MM.1S (cell line): ENCODE measurements at regions not wholly inside any gene's neighbourhood (a gene's known extent, or its start where the extent isn't known, plus 50 kb on each side); places are given as distances from the start of the nearest gene placed in this dataset.

ENCODE experiments used
- CTCF ChIP-seq: fragments of 300-600 bp; sonication (generic); IDR thresholded peaks from 2 replicates; pipeline ENCODE4 v1.5.1; 2016; ENCODE audit warnings: antibody characterized with exemption, low read length, mixed read lengths
- EZH2 ChIP-seq: fragments of 300-600 bp; sonication (generic); optimal IDR thresholded peaks from 2 replicates; pipeline ENCODE3; 2017; ENCODE audit warnings: low read depth, mild to moderate bottlenecking, antibody characterized with exemption, low read length, mixed read lengths
- EZH2phosphoT487 ChIP-seq: fragments of 300-600 bp; sonication (generic); IDR thresholded peaks from 2 replicates; pipeline ENCODE4 v1.6.1; 2018; ENCODE audit warnings: antibody characterized with exemption, low read length

- TF ChIP-seq CTCF (no peak), EZH2phosphoT487 (no peak), EZH2 (no peak)
These were observed 518.2 kb upstream of the PBX1 start for GRCh38 chr1:164040754-164041153.
